DOHH2 (cell line): ENCODE measurements at regions not wholly inside any gene's neighbourhood (a gene's known extent, or its start where the extent isn't known, plus 50 kb on each side); places are given as distances from the start of the nearest gene placed in this dataset.

Experiments
- EZH2phosphoT487 ChIP-seq: fragments of 200-600 bp; sonication (generic); IDR thresholded peaks from 2 replicates; pipeline ENCODE4 v1.6.1; 2017; ENCODE audit warnings: borderline replicate concordance, mild to moderate bottlenecking, antibody characterized with exemption, low read length, moderate library complexity, mixed read lengths
- TF ChIP-seq, protein P1 (sequence below): fragments of 200-600 bp; sonication (generic); IDR thresholded peaks from one replicate; pipeline ENCODE4 v1.5.1; 2014; ENCODE audit warnings: antibody characterized with exemption, mild to moderate bottlenecking, low read depth, low read length; ENCODE audit not compliant: poor library complexity, severe bottlenecking

DNA sequence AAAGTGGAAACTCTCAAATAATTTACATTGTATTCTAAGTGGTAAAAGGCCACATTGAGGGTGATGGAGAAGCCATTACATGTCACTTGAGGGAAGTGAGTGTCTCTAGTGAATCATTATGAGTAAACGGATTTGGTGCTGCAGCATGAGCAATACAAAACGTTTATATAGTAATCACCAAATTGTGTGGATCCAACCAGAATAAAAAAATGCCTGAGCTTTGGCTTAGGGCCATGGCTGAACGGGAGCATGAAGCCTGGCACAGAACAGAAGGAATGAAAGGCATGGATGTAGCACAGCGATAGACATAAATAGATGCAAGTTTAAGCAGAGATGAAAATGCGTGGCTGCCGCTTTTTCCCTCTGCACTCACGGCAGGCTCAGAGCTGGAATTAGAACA is 58.3 kb downstream of the PTTG1 start:
- TF ChIP-seq, protein P1, sequence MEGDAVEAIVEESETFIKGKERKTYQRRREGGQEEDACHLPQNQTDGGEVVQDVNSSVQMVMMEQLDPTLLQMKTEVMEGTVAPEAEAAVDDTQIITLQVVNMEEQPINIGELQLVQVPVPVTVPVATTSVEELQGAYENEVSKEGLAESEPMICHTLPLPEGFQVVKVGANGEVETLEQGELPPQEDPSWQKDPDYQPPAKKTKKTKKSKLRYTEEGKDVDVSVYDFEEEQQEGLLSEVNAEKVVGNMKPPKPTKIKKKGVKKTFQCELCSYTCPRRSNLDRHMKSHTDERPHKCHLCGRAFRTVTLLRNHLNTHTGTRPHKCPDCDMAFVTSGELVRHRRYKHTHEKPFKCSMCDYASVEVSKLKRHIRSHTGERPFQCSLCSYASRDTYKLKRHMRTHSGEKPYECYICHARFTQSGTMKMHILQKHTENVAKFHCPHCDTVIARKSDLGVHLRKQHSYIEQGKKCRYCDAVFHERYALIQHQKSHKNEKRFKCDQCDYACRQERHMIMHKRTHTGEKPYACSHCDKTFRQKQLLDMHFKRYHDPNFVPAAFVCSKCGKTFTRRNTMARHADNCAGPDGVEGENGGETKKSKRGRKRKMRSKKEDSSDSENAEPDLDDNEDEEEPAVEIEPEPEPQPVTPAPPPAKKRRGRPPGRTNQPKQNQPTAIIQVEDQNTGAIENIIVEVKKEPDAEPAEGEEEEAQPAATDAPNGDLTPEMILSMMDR: no peak
- TF ChIP-seq EZH2phosphoT487: no peak
